AG08396 (cell line): ENCODE measurements at regions not wholly inside any gene's neighbourhood (a gene's known extent, or its start where the extent isn't known, plus 50 kb on each side); places are given as distances from the start of the nearest gene placed in this dataset.

Source experiments
- DNase-seq: peaks from one replicate; pipeline ENCODE4 v3.0.0; 2012; ENCODE audit warnings: low spot score, mixed read lengths

GRCh38 chr13:65035302-65035701 is 2194.8 kb downstream of the PCDH9 start:
- no peak for DNase-seq

DNA sequence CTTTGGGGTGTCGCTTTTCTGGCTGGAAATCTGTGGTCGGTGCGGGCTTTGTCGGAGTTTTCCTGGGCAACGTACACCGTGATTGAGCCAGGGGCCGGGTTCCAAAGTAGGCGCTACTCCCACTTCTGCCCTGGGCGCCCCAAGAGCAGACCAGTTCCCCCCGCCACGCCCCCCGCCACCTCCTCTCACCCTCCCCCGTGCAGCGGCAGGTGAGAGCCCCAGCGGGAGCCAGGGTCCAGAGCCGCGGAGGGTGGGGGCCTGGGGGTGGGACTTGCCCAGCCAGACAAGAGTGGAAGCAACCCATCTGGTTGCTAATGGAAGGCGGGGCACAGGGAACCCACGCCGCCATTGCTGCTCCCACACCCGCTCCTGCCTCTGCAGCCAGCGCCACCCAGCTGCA is 2195.9 kb downstream of the PCDH9 start:
- DNase-seq: no peak

DNA sequence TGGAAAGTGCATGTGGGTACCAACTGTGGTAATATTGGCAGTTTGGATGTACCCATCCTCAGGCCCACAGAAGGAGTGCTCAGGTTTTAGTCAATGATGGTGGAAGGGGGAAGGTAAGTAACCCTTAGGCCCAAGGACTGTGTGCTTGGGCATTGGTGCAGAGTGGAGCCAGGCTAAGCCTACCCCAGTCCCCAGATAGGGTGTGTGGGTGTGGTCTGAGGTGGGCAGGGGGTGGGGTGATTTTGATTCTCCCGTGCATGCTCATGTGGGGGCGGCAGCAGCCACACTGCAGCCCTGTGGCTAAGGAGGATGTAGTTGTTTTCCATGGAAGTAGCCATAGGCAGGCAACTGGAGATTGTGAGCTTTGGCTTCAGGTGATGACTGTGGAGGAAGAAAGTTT is 2197.3 kb downstream of the PCDH9 start:
- no peak for DNase-seq

GRCh38 chr13:65028101-65028500 is 2202.0 kb downstream of the PCDH9 start:
- no peak for DNase-seq

DNA sequence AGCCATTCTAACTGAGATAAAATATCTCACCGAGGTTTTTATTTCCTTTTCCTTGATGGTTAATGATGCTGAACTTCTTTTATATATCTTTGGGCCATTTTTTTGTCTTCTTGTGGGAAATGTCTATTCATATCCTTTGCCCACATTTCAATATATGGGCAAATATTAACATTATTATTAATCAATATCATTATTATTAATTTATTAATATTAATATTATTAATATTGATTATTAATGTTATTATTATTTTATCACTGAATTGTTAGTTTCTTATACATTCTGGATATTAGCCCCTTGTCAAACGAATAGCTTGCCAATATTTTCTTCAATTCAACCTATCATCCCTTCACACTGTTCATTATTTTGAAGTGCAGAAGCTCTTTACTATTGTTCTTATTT is 2203.6 kb downstream of the PCDH9 start:
- DNase-seq: no peak

- DNase-seq: no peak
These were observed 2218.8 kb downstream of the PCDH9 start for GRCh38 chr13:65011378-65011777.

GRCh38 chr13:64997438-64997837 is 2232.7 kb downstream of the PCDH9 start:
- DNase-seq: no peak

DNA sequence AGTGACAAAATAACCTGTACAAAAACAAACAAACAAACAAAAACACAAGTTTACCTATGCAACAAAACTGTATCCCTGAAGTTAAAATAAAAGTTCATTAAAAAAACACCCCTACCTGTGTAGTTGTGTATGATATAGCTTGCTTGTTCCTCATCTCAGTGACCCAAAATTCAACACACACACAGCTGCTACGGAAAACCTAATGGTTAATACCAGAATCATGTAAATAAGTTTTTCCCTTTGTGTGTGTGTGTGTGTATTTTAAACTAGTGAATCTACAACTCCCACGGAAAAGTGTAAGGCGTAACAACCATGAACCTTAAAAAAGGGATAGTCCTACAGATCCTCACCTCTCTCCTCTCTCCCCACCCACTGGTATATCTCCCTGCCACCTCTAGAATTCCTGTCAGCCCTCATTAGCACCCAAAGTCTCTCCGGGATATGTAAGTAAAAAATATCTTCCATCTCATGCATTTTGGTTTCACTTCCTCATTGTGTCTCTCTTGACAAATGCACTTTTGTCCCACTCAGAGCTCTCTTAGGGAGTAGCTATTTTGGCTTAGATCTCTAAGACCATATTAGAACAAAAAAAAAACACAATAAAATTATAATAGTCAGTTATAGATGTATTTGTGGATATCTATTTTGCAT is 2236.5 kb downstream of the PCDH9 start:
- DNase-seq: no peak

GRCh38 chr13:64992314-64992713 is 2237.8 kb downstream of the PCDH9 start:
- no peak for DNase-seq

GRCh38 chr13:64985075-64985474 is 2245.1 kb downstream of the PCDH9 start:
- no peak for DNase-seq

DNA sequence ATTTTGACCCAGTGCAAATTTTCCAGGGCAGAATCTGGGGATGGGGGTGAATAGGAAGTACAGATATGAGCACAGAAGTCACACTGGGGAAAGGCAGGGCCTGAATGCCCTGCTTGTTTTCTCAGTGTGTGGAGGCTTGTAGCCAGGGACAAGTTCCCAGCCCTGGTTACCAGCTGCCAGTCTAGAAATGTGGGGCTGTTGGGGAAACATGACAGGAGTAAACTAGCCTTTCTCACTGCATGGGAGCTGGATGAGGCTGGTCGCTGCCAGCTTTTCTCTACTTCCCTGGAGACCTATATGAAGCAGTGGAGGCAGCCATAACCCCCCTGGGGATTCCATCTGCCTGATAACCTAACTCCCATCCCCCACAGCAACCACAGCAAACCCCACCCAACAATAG is 2267.7 kb downstream of the PCDH9 start:
- DNase-seq: no peak

DNA sequence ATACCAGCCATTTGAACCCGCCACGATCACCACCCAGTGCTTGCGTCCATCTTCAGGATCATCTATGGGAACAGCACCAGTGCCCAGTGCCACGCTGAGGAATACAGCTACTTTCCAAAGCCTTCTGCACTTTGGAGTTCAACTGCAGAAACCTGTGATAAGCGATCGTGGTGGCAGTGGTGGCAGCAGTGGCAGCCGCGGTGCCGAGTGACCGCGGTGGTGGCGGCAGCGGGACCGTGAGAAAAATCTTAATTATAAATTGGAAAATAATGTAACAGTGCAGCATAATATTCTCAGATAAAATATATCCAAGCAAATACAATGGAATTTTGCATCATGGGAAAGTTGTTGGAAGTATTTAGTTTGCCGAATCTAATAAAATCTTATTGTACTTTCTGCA is 2270.9 kb downstream of the PCDH9 start:
- no peak for DNase-seq

GRCh38 chr13:64958106-64958505 is 2272.0 kb downstream of the PCDH9 start:
- no peak for DNase-seq

DNA sequence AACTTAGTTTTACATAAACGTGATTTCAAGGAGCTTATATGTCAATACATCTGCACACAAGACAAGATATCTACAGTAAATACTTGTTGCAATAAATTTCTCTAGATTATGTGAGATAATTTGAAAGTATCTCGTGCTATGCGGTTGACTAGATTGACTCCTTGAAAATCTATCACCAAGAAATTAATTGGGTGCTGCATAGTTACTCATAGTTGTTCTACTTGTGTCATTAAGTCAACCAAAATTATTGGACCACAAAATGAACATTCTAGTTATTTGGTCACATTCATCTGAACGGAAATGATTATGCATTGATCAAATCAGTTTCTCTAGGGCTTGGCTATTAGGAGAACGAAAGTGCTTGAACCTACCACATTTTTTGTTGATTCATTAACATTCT is 2291.5 kb downstream of the PCDH9 start:
- no peak for DNase-seq

GRCh38 chr13:64937302-64937701 is 2292.8 kb downstream of the PCDH9 start:
- no peak for DNase-seq

- DNase-seq: no peak
These were observed 2293.3 kb downstream of the PCDH9 start for GRCh38 chr13:64936879-64937278.

GRCh38 chr13:64935441-64935840 is 2294.7 kb downstream of the PCDH9 start:
- no peak for DNase-seq

DNA sequence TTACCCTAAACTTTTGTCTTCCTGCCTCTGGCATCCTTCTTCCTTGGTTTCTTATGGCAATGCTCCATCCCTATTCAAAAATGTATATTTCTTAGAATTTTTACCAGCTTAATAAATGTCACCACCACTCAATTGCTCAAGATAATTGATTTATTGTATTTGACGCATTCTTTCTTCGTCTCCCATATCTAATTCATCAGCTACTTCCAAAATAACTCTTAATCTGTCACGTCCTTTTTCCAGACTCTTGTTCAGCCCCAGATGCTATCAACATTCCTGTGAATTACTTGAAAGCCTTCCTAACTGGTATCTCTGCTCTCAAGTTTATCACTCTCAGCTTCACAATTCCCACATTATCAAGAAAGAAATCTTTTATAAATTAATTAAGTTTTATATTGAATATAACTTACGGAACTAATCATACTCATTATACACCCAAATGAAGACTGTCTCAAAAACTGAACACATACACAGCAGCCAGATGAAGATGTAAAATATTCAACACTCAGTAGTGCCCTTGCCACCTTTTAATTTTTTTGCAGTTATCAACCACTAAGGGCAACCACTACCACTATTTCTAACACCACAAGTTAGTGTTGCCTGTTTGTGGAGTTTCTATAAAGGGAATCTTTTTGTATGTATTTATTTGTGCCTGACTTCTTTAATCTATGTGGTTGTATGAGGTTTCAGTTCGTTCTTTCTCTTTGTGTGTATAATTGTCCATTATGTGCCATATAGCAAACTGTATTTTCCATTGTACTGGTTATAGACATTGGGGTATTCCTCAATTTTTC is 2295.4 kb downstream of the PCDH9 start:
- no peak for DNase-seq

- no peak for DNase-seq
These were observed 2299.5 kb downstream of the PCDH9 start for GRCh38 chr13:64930636-64931035.

GRCh38 chr13:64928696-64929499 is 2301.2 kb downstream of the PCDH9 start:
- no peak for DNase-seq

DNA sequence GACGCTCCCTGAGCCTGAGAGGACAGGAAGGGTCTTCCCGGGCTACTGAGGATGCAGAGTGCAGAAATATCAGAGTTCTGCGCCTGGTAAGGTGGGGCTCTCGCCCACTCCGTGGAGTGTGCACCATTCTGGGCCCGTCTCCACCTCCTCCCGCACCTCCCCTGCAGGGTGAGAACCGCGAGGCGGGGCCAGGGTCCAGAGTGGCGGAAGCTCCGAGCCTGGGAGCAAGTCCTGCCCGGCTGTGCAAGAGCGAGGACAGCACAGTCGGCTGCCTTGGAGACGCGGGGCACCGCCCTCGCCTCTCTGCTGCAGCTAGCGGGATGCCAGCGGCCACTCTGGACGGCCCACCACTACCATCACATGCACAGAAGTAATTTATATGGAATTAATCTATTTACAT is 2304.4 kb downstream of the PCDH9 start:
- DNase-seq: no peak

- no peak for DNase-seq
These were observed 2304.9 kb downstream of the PCDH9 start for GRCh38 chr13:64925284-64925683.

GRCh38 chr13:64924401-64924800 is 2305.7 kb downstream of the PCDH9 start:
- DNase-seq: no peak
